ENCODE measurements at regions not wholly inside any gene's neighbourhood (a gene's known extent, or its start where the extent isn't known, plus 50 kb on each side); places are given as distances from the start of the nearest gene placed in this dataset.

GRCh38 chr11:107123022-107123421 lies 104.7 kb upstream of the GUCY1A2 start:
- TF ChIP-seq CTCF (IDR thresholded peaks at IDR 0.05; ENCODE audit: insufficient read depth in 1 of 2, low read depth in 1 of 2, low read length in 1 of 2, severe bottlenecking in 1 of 2, unreplicated experiment in 1 of 2): peak in 1 of 2 experiments; percentile 17
- no peaks in the 10 kb centered on the region for H3K36me3 ChIP-seq (ENCODE audit: control insufficient read depth, insufficient read depth, low read length)
- H3K27me3 Mint-ChIP-seq (ENCODE audit: insufficient read depth, unreplicated experiment): no peaks in the 10 kb centered on the region
- no peaks in the 10 kb centered on the region for H3K4me1 ChIP-seq
- BruUV-seq (replicated peaks): no TSS peak
- ChIA-PET CTCF (no interaction called here), POLR2A (no interaction called here)
- H3K27ac Mint-ChIP-seq (ENCODE audit: unreplicated experiment): no peak overlapping the region
- no peaks in the 10 kb centered on the region; the same call in none of the 2 replicates for H3K9me3 ChIP-seq
- H3K36me3 Mint-ChIP-seq (ENCODE audit: insufficient read depth, unreplicated experiment): no peaks in the 10 kb centered on the region
- no peaks in the 10 kb centered on the region for H3K4me1 Mint-ChIP-seq (ENCODE audit: low read depth, unreplicated experiment)
- no peak overlapping the region for H3K4me3 ChIP-seq (ENCODE audit: low read depth, low read length)
- intact Hi-C loops (cut with micrococcal nuclease; ENCODE audit: unreplicated experiment): loop anchor here (5.0 kb wide), 1 partner anchor 836 kb away; no protein-coding TSS in a partner anchor
- no peak for DNase-seq
- H3K27me3 ChIP-seq (replicated peaks; ENCODE audit: control insufficient read depth, insufficient read depth, low read length): no peaks in the 10 kb centered on the region
- H3K9me3 Mint-ChIP-seq (ENCODE audit: unreplicated experiment): peaks cover 10% of the 10 kb centered on the region
- no peak overlapping the region for H3K4me3 Mint-ChIP-seq (ENCODE audit: unreplicated experiment)

- ChIA-PET POLR2A (no interaction called here), CTCF (no interaction called here)
- Mint-ChIP-seq H3K27ac (ENCODE audit: unreplicated experiment) (no peak overlapping the region), H3K27me3 (ENCODE audit: insufficient read depth, unreplicated experiment) (no peaks in the 10 kb centered on the region), H3K4me3 (ENCODE audit: unreplicated experiment) (no peak overlapping the region), H3K4me1 (ENCODE audit: low read depth, unreplicated experiment) (no peaks in the 10 kb centered on the region), H3K36me3 (ENCODE audit: insufficient read depth, unreplicated experiment) (no peaks in the 10 kb centered on the region), H3K9me3 (ENCODE audit: unreplicated experiment) (peaks cover 9% of the 10 kb centered on the region)
- no TSS peak for BruUV-seq (replicated peaks)
- no peaks in the 10 kb centered on the region; the same call in none of the 2 replicates for H3K9me3 ChIP-seq
- no peak overlapping the region for H3K4me3 ChIP-seq (ENCODE audit: low read depth, low read length)
- no peak for DNase-seq
- H3K4me1 ChIP-seq: no peaks in the 10 kb centered on the region
- TF ChIP-seq CTCF (IDR thresholded peaks at IDR 0.05; ENCODE audit: insufficient read depth in 1 of 2, low read depth in 1 of 2, low read length in 1 of 2, severe bottlenecking in 1 of 2, unreplicated experiment in 1 of 2): no peak
- no peaks in the 10 kb centered on the region for H3K27me3 ChIP-seq (replicated peaks; ENCODE audit: control insufficient read depth, insufficient read depth, low read length)
- intact Hi-C loops (cut with micrococcal nuclease; ENCODE audit: unreplicated experiment): no loop called here
- no peaks in the 10 kb centered on the region for H3K36me3 ChIP-seq (ENCODE audit: control insufficient read depth, insufficient read depth, low read length)
Observed at GRCh38 chr11:107118025-107118720, 99.9 kb upstream of the GUCY1A2 start.

- no peaks in the 10 kb centered on the region for H3K4me1 Mint-ChIP-seq (ENCODE audit: low read depth, unreplicated experiment)
- no peak overlapping the region for H3K4me3 Mint-ChIP-seq (ENCODE audit: unreplicated experiment)
- Histone ChIP-seq H3K4me3 (ENCODE audit: low read depth, low read length) (no peak overlapping the region), H3K27me3 (replicated peaks; ENCODE audit: control insufficient read depth, insufficient read depth, low read length) (no peaks in the 10 kb centered on the region), H3K4me1 (no peaks in the 10 kb centered on the region), H3K36me3 (ENCODE audit: control insufficient read depth, insufficient read depth, low read length) (no peaks in the 10 kb centered on the region), H3K9me3 (no peaks in the 10 kb centered on the region; the same call in 1 of the 2 replicates)
- H3K36me3 Mint-ChIP-seq (ENCODE audit: insufficient read depth, unreplicated experiment): no peaks in the 10 kb centered on the region
- BruUV-seq (replicated peaks): no TSS peak
- DNase-seq: no peak
- peaks cover 8% of the 10 kb centered on the region for H3K9me3 Mint-ChIP-seq (ENCODE audit: unreplicated experiment)
- CTCF ChIA-PET: no interaction called here
- POLR2A ChIA-PET: no interaction called here
- H3K27ac Mint-ChIP-seq (ENCODE audit: unreplicated experiment): no peak overlapping the region
- no peak for TF ChIP-seq CTCF (IDR thresholded peaks at IDR 0.05; ENCODE audit: insufficient read depth in 1 of 2, low read depth in 1 of 2, low read length in 1 of 2, severe bottlenecking in 1 of 2, unreplicated experiment in 1 of 2)
- intact Hi-C loops (cut with micrococcal nuclease; ENCODE audit: unreplicated experiment): no loop called here
- H3K27me3 Mint-ChIP-seq (ENCODE audit: insufficient read depth, unreplicated experiment): no peaks in the 10 kb centered on the region
Observed at GRCh38 chr11:107116358-107116757, 98.1 kb upstream of the GUCY1A2 start.

Data from Caco-2 (cell line).